HCT116 (cell line): ENCODE measurements at regions not wholly inside any gene's neighbourhood (a gene's known extent, or its start where the extent isn't known, plus 50 kb on each side); places are given as distances from the start of the nearest gene placed in this dataset.
"Not testable (repeated sequence)": the region's sequence is repeated elsewhere in the genome, so short reads cannot be mapped to it uniquely, and the experiment has no call there.

ENCODE experiments used
- CTCF ChIP-seq, 3 experiments: fragments of 200-600 bp in 1 of 3; sonication (generic) in 1 of 3; IDR thresholded peaks in 2 of 3; conservative IDR thresholded peaks in 1 of 3; 2 replicates each; pipeline ENCODE4 v1.5.1; 2012 to 2017; ENCODE audit warnings: low read depth in 2 of 3, low read length in 2 of 3, antibody characterized with exemption in 1 of 3, borderline replicate concordance in 1 of 3, control low read depth in 1 of 3, mild to moderate bottlenecking in 1 of 3, mixed read lengths in 1 of 3, mixed run types in 1 of 3, moderate library complexity in 1 of 3; ENCODE audit not compliant: insufficient read depth in 1 of 3
- EZH2 ChIP-seq: fragments of 200-600 bp; sonication (generic); IDR thresholded peaks from 2 replicates; pipeline ENCODE4 v1.6.1; 2017; ENCODE audit warnings: antibody characterized with exemption, mixed run types
- POLR2A ChIP-seq: IDR thresholded peaks from 2 replicates; pipeline ENCODE4 v1.7.0; 2011; ENCODE audit warnings: borderline replicate concordance; ENCODE audit not compliant: insufficient read depth, insufficient read length; ENCODE audit errors: extremely low read depth
- POLR2AphosphoS5 ChIP-seq: IDR thresholded peaks from 2 replicates; pipeline ENCODE4 v1.6.1; 2011; ENCODE audit warnings: mild to moderate bottlenecking, low read depth, low read length, moderate library complexity
- SIN3A ChIP-seq: IDR thresholded peaks from 2 replicates; pipeline ENCODE4 v1.6.1; 2012; ENCODE audit warnings: low read depth
- SRF ChIP-seq: IDR thresholded peaks from 2 replicates; pipeline ENCODE4 v1.6.1; 2012; ENCODE audit warnings: low read depth
- ZBTB33 ChIP-seq: IDR thresholded peaks from 2 replicates; pipeline ENCODE4 v1.6.1; 2011; ENCODE audit warnings: mild to moderate bottlenecking, low read length, moderate library complexity; ENCODE audit not compliant: insufficient replicate concordance; ENCODE audit errors: extremely low read depth

GRCh38 chr6:167690167-167690922 is 136.4 kb upstream of the AFDN start:
- TF ChIP-seq CTCF (IDR thresholded peaks at IDR 0.05 in 2 of 3, conservative IDR thresholded peaks at IDR 0.05 in 1 of 3; ENCODE audit: borderline replicate concordance in 1 of 3, insufficient read depth in 1 of 3, low read depth in 2 of 3, low read length in 2 of 3); POLR2AphosphoS5; POLR2A; SIN3A; EZH2; SRF; ZBTB33: not testable (repeated sequence)
